Sigmoid colon (tissue), 6 donors: ENCODE measurements at regions not wholly inside any gene's neighbourhood (a gene's known extent, or its start where the extent isn't known, plus 50 kb on each side); places are given as distances from the start of the nearest gene placed in this dataset.

Experiments
- DNase-seq: peaks from one replicate; pipeline ENCODE4 v3.0.0-alpha.2; 2019
- H3K27ac ChIP-seq, 4 donors: fragments of 200-600 bp; sonication (generic); one replicate each; pipeline ENCODE4 v1.5.1; 2016 to 2019; ENCODE audit warnings: mild to moderate bottlenecking in 1 of 4
- H3K27me3 ChIP-seq, 3 donors: fragments of 200-600 bp; sonication (generic); one replicate each; pipeline ENCODE4 v1.5.1; 2019; ENCODE audit warnings: mild to moderate bottlenecking in 1 of 3
- H3K36me3 ChIP-seq, 4 donors: fragments of 200-600 bp; sonication (generic); one replicate each; pipeline ENCODE4 v1.5.1; 2016 to 2019
- H3K4me1 ChIP-seq, 4 donors: fragments of 200-600 bp; sonication (generic); one replicate each; pipeline ENCODE4 v1.5.1; 2017 to 2019
- H3K4me3 ChIP-seq, 4 donors: fragments of 200-600 bp; sonication (generic); one replicate each; pipeline ENCODE4 v1.5.1; 2017 to 2019; ENCODE audit warnings: mild to moderate bottlenecking in 2 of 4, moderate library complexity in 1 of 4
- H3K9me3 ChIP-seq, 4 donors: fragments of 200-600 bp in 3 of 4; sonication (generic) in 3 of 4; one replicate each; pipeline versions ENCODE4 v1.5.1 to v1.6.1; 2013 to 2019
- CTCF ChIP-seq, 4 experiments: fragments of 450-650 bp in 3 of 4; fragments of 200-600 bp in 1 of 4; IDR thresholded peaks; one replicate each; pipeline ENCODE4 v1.5.1; 2016 to 2019; ENCODE audit warnings: antibody characterized with exemption in 4 of 4, mild to moderate bottlenecking in 3 of 4, moderate library complexity in 2 of 4
- EP300 ChIP-seq, 4 donors: sonication (generic); formaldehyde crosslinking; IDR thresholded peaks; one replicate each; pipeline ENCODE4 v1.6.1; 2017; ENCODE audit warnings: antibody characterized with exemption in 4 of 4
- POLR2A ChIP-seq, 2 donors: fragments of 450-650 bp; IDR thresholded peaks; one replicate each; pipeline ENCODE4 v1.6.1; 2016; ENCODE audit warnings: antibody characterized with exemption in 2 of 2, mild to moderate bottlenecking in 2 of 2, moderate library complexity in 2 of 2
- POLR2AphosphoS5 ChIP-seq, 4 donors: sonication (generic); formaldehyde crosslinking; IDR thresholded peaks; one replicate each; pipeline ENCODE4 v1.6.1; 2017; ENCODE audit warnings: antibody characterized with exemption in 4 of 4
- WGBS, 2 donors: extraction: QIAGEN DNeasy Blood & Tissue Kit; methylation state at CpG; one replicate each; pipeline ENCODE4 v1.1.7; 2013; 5-methylcytosine and 5-hydroxymethylcytosine counted together
- intact Hi-C: fragments of 100-400 bp; cut with DNase I; formaldehyde crosslinking; loops from one replicate; pipeline ENCODE4 v1.15.1; 2023
- donor health status: healthy with polysubstance abuse.
- donor health status: healthy.

- TF ChIP-seq POLR2AphosphoS5 (IDR thresholded peaks at IDR 0.05) = no peak
- no peak for TF ChIP-seq CTCF (IDR thresholded peaks at IDR 0.05)
- DNase-seq = no peak
- no peaks in the 10 kb centered on the region for H3K36me3 ChIP-seq
- H3K4me1 ChIP-seq = no peaks in the 10 kb centered on the region
- H3K27ac ChIP-seq = no peak overlapping the region
- no peak overlapping the region for H3K4me3 ChIP-seq
- intact Hi-C loops = no loop called here
- H3K9me3 ChIP-seq = no peaks in the 10 kb centered on the region
- no peaks in the 10 kb centered on the region for H3K27me3 ChIP-seq
Measured at GRCh38 chr13:53520132-53520531, 491.5 kb downstream of the OLFM4 start.

- no peak for DNase-seq
- H3K4me3 ChIP-seq = no peak overlapping the region
- H3K36me3 ChIP-seq = no peaks in the 10 kb centered on the region
- no peak for TF ChIP-seq POLR2AphosphoS5 (IDR thresholded peaks at IDR 0.05)
- no peak for TF ChIP-seq POLR2A (IDR thresholded peaks at IDR 0.05)
- no peak for TF ChIP-seq EP300 (IDR thresholded peaks at IDR 0.05)
- TF ChIP-seq CTCF (IDR thresholded peaks at IDR 0.05) = no peak
- H3K27ac ChIP-seq = no peak overlapping the region
- intact Hi-C loops = no loop called here
- no peaks in the 10 kb centered on the region for H3K27me3 ChIP-seq
- H3K4me1 ChIP-seq = no peaks in the 10 kb centered on the region
- H3K9me3 ChIP-seq = no peaks in the 10 kb centered on the region
Measured at GRCh38 chr13:53522034-53522433, 493.4 kb downstream of the OLFM4 start.

GRCh38 chr13:53537586-53537985 lies 509.0 kb downstream of the OLFM4 start:
- no peak for TF ChIP-seq EP300 (IDR thresholded peaks at IDR 0.05)
- TF ChIP-seq POLR2AphosphoS5 (IDR thresholded peaks at IDR 0.05) = no peak
- no peak for TF ChIP-seq CTCF (IDR thresholded peaks at IDR 0.05)
- TF ChIP-seq POLR2A (IDR thresholded peaks at IDR 0.05) = no peak
- no peaks in the 10 kb centered on the region for H3K4me1 ChIP-seq
- peaks cover 0 to 3% (median 0%) of the 10 kb centered on the region in 4 donors for H3K9me3 ChIP-seq
- WGBS, 2 donors = 77 to 83% methylated on average over 1 of the region's 1 CpG
- H3K27me3 ChIP-seq = no peaks in the 10 kb centered on the region
- no peak for DNase-seq
- H3K27ac ChIP-seq = no peak overlapping the region
- H3K36me3 ChIP-seq = no peaks in the 10 kb centered on the region
- intact Hi-C loops = no loop called here
- no peak overlapping the region for H3K4me3 ChIP-seq

GRCh38 chr13:53545340-53545941 lies 516.8 kb downstream of the OLFM4 start:
- no peak for DNase-seq
- WGBS, 2 donors = 89 to 90% methylated on average over 1 of the region's 1 CpG

More at GRCh38 chr13:53545340-53545941, 516.8 kb downstream of the OLFM4 start:
- Histone ChIP-seq H3K4me1 (no peaks in the 10 kb centered on the region), H3K27me3 (no peaks in the 10 kb centered on the region), H3K36me3 (no peaks in the 10 kb centered on the region), H3K27ac (no peak overlapping the region), H3K4me3 (no peak overlapping the region), H3K9me3 (no peaks in the 10 kb centered on the region)
- intact Hi-C loops = no loop called here
- no peak for TF ChIP-seq EP300 (IDR thresholded peaks at IDR 0.05)
- TF ChIP-seq CTCF (IDR thresholded peaks at IDR 0.05) = no peak
- TF ChIP-seq POLR2A (IDR thresholded peaks at IDR 0.05) = no peak
- TF ChIP-seq POLR2AphosphoS5 (IDR thresholded peaks at IDR 0.05) = no peak
